ENCODE measurements at regions not wholly inside any gene's neighbourhood (a gene's known extent, or its start where the extent isn't known, plus 50 kb on each side); places are given as distances from the start of the nearest gene placed in this dataset.

DNA sequence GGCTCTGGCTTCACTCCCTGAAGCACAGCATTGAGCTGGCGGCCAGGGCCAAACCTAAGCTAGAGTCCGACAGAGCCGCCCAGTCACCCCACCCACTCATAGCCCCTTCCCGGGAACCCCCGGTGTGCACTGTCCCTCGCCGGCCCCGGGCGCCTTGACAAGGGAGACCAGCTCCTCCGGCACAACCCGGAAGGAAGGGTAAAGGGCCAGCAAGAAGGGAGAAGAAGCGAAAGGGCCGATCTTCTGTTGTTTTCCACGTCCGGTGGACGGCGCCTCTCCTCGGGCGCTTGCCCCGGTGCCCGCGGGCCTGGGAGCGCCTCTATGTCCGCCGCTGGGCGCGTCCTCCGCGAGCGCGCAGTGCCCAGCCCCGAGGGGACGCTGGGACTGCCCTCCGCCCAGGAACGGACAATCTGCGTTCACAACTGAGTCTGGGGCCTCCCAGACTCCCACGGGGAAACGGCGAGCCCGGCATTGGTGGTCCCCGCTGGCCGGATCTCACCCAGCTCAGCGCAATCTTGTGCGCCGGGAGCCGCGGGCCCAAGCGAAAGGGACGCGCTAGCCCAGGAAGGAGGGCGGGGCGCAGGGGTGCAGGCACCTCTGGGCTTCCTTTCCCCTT lies 172.5 kb upstream of the MIR17HG start:
- DNase-seq (ENCODE audit: extremely low read depth in 1 of 2, low read depth in 1 of 2): no peak

DNA sequence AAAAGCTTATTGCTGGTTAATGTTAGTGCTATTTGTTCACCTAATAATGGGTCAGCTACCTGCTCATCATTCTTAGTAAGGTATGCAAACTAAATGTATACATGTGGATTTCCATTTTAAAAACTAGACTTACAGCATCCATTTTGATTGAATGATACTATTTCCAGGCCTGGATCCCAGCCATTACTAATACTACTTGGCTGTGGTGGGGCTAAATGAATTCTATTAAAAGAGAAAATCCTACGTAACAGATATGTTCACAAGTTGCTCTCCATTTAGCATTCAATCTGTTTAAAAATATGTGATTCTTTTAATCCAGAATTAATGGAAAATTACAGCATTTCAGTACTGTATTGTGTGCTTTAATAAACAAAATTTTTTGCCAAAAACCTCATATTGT lies 169.4 kb upstream of the MIR17HG start:
- DNase-seq (ENCODE audit: extremely low read depth in 1 of 2, low read depth in 1 of 2): no peak

DNA sequence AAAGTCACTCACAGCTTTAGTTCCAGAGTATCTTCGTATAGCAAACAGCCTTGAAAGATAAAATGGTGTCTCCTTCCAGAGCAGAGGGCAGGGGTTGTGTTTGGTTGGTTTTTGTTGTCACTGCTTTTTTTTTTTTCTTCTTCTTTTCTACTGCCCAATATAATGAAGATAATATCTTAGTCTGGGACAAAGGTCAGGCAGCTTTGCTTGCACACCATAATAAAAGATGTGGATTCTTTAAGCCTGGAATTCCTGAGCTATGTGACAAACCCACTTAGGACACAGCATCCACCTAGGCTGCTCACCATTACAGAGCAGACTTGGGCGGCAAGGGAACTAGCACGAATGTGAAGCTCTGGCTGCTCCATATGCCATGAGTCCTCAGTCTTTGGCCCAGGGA lies 165.6 kb upstream of the MIR17HG start:
- no peak for DNase-seq (ENCODE audit: extremely low read depth in 1 of 2, low read depth in 1 of 2)

DNA sequence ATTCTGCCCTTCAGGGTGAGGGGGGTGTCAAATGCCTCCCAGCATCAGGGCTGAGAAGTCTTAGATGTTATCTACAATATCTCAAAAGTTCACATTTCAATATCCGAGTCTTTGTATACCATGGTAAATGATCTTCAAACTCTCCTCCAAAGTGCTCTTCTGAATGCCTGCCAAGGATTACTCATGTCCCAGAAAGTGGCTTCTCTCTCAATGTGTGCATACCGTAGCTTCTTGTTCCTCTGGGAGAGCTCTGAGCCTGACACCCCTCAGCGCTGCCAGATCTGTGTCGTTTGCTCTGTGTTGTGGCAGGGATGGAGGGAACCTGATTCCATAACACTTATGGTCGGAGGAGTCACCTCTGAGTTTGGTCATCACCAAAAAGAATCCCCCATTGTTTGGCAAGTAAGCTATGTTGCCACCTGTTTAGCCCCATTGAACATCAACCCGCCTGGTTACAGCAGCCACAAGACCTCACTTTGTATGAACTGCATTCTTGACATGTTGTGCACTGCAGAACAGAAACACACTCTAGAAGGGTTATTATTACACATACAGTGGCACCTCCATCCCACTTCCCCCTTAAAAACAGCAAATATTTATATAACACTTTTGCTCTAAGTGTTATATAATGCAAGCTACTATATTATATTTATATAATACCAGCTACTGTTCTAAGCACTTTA lies 163.1 kb upstream of the MIR17HG start:
- DNase-seq (ENCODE audit: extremely low read depth in 1 of 2, low read depth in 1 of 2): no peak

DNA sequence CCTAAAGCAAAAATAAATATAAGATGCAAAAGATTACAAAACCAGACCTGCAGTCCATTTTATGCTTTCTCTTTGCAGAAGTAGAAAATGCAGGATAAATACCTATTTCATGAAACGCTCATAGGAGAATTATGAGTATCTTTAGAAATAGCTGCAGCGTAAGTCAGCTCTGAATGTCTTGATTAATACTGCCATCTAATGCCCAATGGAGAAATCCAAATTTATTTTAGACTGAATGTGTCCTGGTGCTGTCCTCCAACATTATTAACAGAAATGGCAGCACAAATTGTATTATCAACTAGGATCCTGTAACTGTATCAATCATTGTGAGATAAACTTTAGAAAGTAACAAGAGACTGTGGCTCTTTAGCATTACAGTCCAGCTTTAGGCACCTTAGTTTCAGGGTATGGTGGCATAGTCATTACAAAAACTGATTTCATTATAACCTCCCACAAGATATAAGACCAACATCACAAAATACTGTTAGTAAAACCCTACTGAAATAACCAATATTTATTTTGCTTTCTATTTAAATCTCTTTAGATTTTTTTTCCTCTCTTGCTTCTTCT lies 162.1 kb upstream of the MIR17HG start:
- DNase-seq (ENCODE audit: extremely low read depth in 1 of 2, low read depth in 1 of 2): no peak

DNA sequence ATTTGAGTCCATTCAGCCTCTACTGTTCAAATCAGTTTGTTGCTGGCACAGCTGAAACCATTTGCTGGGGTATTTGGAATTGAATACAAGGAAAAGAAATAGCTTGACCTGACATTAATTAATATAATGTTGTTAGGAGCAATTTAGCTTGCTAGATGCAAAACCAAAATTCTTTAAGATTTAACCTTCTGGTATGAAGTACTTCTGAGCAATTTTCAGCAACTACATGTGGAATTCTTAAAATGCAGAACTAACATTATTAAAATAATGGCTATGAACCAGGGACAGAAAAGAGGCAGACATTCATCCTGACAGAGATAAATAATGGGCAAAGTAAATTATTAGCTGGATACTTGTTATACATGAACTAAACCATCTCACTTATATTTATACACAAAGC lies 160.0 kb upstream of the MIR17HG start:
- DNase-seq (ENCODE audit: extremely low read depth in 1 of 2, low read depth in 1 of 2): no peak

DNA sequence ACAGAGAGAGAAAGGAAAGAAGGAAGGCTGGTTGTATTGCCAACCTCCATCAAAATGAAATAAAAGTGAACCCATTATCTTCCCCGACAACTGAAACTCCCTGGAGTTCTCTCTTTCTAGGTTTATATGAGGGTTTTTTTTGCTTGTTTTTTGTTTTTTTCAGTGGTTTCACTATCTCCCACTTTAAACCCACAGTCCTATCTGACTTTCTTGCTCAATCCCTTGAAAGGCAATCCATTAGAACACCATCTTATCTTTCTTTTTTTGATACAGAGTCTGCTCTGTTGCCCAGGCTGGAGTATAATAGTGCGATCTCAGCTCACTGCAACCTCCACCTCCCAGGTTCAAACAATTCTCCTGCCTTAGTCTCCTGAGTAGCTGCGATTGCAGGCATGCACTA lies 158.0 kb upstream of the MIR17HG start:
- DNase-seq (ENCODE audit: extremely low read depth in 1 of 2, low read depth in 1 of 2): no peak

DNA sequence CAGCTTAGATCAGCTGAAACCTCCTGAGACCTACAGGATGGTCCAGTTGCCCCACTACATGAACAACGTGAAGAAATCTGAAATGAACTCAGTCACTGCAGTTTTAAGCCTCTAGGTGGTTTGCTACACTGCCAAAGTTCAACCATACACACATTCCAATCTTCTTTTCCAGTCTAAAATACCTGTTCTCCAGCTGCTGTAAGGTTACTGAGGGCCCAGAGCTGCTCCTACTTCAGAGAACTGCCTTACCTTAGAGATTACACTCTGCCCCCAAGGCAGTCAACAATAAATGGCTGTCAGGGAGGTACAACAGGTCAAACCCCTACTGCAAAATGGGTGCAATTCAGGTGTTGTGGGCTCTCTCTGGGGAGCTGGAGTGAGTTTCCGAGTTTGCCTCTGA lies 154.1 kb upstream of the MIR17HG start:
- DNase-seq (ENCODE audit: extremely low read depth in 1 of 2, low read depth in 1 of 2): no peak

DNA sequence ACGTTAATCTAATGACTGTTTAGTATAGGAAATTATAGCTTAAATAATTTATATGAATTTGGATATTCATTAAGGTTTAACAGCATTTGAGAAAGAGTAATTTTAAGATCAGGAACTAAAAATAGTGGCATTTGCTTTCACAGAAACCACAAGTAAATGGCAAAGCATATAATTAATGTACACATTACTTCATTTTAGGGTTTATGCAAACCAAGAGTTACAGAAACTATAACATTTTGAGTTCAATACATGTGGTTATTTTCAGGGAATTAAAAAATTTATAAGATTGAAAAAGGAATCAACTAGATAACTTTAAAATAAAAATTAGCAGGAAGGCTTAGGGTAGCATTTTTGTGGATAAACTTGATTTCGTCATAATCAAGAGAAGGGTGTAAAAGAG lies 151.7 kb upstream of the MIR17HG start:
- no peak for DNase-seq (ENCODE audit: extremely low read depth in 1 of 2, low read depth in 1 of 2)

DNA sequence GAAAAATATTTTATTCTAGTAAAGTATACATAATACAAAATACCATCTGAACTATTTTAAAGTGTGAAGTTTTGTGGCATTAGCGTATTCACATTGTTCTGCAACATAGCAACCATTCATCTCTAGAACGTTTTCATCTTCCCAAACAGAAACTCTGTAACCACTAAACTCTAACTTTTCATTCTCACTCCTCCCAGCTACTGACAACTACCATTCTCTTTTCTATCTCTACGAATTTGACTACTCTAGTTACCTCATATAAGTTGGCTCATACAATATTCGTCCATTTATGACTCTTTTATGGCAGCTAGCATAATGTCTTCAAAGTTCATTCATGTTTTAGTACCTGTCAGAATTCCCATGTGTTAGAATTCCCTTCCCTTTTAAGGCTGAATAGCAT lies 150.5 kb upstream of the MIR17HG start:
- no peak for DNase-seq (ENCODE audit: extremely low read depth in 1 of 2, low read depth in 1 of 2)

DNA sequence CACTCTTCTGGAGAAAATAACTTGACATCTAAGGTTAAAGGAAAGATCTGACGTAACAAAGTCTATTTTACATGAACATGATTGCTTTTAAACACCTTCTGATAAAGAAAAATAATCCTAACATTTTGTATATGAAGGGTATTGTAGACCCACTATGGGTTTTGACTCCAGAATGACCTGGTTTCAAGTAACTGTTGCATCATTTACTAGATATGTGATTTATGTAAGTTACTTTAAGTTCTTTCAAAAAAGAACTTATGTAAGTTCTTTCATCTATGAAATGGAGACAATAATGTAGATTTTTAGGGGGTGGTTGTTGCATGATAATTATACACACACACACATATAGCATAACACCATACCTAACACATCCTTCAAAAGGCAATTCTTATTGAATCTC lies 147.6 kb upstream of the MIR17HG start:
- no peak for DNase-seq (ENCODE audit: extremely low read depth in 1 of 2, low read depth in 1 of 2)

DNA sequence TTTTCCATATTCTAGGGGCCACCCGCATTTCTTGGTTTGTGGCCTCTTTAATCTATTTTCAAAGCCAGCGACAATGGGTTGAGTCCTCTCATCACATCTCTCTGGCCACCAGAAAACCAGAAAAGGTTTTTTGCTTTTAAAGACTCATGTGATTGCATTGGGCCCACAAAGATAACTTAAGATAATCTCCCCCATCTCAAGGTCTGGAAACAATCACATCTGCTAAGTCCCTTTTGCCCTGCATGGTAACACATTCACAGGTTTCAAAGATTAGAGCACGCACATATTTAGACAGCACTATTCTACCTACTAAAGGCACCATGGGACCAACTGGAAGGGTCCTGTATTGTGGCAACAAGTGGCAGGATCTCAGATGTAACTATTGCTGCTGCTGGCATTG lies 147.0 kb upstream of the MIR17HG start:
- DNase-seq (ENCODE audit: extremely low read depth in 1 of 2, low read depth in 1 of 2): no peak

DNA sequence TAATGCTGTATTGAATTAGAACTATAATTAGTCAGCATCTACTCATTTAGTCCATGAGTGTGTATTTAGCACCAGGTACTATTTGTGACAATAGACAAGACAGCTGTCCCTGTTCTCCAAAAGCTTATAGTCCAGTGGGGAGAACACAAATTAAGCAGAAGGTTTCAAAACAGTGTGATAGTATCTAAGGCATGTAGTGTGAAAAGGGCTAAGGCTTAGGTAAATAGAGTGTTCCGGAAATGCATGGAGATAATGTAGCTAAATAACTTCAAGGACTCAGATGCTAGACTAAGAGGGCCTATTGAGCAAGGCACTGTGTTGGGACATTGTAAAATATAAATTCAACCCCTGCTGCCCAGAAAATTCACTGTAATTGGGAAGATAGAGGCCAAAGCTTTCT lies 144.1 kb upstream of the MIR17HG start:
- DNase-seq (ENCODE audit: extremely low read depth in 1 of 2, low read depth in 1 of 2): no peak

DNA sequence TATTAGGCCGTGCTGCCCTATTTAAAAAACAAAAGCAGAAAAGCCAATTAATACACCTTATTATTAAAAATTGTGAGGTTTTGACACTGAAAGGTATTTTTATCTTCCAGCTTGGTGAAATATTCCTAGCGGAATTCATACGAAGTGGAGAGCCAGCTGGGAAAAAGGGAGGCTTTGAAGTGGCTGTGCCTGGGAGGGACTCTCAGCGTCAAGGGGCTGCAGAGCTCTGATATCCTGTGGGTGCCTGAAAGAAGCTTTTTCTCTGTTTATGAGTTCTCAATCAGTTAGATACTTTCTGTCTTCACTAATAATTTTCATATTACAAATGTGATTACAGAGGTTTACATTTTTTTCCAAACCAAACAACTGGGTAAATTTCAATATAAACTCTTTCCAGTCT lies 140.2 kb upstream of the MIR17HG start:
- DNase-seq (ENCODE audit: extremely low read depth in 1 of 2, low read depth in 1 of 2): no peak

DNA sequence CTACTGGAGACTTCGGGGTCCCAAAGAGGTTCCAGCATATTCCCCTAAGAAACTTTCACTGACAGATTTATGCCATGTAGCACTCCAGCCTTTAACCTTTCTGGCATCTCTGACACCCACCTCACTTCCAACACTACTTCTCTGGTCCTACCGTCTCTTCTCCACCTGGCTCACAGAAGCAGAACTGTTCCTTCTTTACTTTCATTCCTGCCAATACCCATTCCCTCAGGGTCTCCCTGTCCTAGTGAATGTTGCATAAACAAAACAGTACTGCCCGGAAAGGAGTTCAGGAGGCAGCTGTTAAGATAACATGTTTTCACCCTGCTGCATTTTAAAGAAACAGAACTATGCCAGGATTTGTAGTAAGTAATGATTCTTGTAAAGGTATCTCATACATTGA lies 136.0 kb upstream of the MIR17HG start:
- no peak for DNase-seq (ENCODE audit: extremely low read depth in 1 of 2, low read depth in 1 of 2)

DNA sequence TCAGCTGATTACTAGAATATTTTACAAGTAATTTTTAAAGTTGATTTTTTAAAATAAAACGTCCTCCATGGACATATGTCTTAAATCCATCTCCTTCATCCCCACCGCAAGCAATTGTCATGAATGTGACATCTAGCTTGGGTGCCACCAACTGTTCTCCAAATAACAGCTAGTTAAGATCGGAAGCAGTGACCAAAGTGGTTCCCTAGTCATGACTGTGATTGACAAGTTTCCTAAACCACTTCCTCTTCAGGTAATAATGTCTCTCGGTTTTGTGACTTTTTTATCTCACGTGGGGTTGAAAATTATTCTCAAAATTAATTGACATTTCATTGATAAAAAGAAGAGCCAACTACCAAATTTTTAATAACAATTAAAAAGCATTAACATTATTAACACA lies 135.3 kb upstream of the MIR17HG start:
- no peak for DNase-seq (ENCODE audit: extremely low read depth in 1 of 2, low read depth in 1 of 2)

DNA sequence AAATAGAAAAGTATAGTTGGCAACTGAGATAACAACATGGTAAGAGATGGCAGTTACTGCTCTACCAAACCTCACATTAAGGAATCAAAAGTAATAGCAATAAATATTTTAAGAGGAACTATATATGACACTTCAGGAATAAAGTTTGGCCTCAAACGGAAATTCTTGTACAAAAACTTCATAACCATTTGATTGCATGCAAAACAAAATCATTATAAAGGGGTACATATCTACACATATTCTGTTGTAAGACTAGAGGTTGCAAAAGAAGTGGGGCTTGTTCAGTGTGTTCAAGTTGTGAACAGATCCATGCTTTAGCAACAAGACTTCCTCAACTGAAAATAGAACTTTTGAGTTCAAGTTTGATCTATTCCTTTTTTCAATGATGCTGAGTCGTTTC lies 133.5 kb upstream of the MIR17HG start:
- DNase-seq (ENCODE audit: extremely low read depth in 1 of 2, low read depth in 1 of 2): no peak

DNA sequence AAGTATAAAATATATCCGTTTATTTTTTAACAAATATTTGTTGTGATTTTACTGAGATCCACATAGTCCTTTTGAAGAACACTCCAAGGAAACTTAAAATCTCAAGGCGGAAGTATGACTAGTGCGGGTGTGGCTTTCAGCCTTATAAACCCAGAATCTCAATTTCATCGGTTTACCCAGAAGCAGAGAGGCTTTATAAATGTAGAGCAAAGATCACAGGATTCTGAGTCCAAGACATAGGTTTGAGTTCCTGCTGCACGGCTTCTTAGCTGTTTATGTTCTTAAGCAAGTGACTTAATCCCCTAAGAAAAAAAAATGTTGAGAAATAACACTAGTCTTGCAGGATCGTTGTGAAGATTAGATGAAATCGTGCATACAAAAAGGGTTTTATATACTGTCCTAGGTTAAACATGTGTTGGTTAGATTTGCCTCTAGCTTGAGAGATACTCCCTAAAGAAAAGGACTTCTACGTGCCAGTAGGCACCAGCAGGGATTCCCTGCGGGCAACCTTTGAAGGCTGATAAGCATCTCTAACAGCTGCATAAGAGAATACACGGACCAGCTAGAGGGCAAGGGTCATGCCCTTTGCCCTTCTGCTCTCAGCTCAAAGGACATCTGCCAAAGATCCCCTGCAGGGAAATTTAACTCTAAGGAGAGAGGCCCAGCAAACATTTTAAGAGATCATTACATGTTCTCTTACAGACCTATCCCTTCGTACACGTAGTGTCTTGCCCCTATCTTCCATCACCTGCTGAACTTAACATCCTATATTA lies 130.4 kb upstream of the MIR17HG start:
- DNase-seq (ENCODE audit: extremely low read depth in 1 of 2, low read depth in 1 of 2): no peak

DNA sequence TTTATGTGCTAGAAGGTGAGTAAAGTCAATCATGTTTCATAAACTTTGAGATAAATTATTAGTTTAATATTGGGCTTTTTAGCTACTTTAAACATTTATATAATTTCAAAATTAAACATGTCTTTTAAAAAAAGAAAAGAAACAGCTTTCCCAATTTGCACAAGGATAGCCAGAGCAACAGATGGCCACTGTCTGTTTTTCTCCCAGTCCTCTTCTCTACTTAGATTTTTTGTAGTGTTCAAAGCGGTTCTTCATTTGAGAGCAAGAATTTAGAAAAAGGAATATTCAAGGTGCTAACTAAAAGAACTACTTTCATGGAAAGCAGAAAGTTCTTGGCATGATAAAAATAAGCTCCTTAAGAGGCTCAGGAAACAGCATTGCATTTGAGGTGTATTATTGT lies 128.3 kb upstream of the MIR17HG start:
- DNase-seq (ENCODE audit: extremely low read depth in 1 of 2, low read depth in 1 of 2): no peak

DNA sequence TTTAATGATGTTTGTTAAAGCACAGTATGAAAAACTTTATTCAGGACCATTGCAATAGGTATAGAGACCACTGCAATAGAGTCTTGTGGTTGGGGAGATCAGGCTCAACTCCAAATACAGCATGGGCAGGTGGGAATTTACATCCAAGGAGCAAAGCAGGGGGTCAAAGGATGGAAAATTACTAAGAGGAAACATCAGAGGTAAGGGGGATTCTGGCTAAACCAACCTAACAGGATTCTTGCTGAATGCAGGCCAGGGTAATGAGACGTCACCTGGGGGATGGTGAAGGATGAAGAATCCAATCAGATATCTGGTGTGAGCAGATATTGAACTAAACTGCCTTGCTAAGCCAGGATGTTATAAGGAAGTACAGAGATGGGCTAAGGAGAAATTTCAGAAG lies 126.6 kb upstream of the MIR17HG start:
- no peak for DNase-seq (ENCODE audit: extremely low read depth in 1 of 2, low read depth in 1 of 2)

DNA sequence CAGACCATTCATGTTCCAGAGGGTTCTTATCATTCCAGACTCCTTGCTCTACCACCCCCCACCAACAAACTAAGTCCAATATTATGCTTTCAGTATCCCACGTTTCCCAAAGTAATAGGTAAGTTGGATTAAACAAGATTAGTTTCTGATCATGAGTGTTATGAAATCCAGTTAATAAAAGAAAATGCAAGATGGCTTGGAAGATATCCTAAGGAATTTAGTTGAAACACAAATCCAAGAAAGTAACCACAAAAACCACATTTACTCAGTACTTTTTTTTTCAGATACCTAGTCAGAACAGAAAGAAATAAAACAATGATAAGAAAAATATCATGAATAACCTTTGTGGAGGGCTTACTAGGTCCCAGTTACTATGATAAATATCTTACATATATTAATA lies 119.4 kb upstream of the MIR17HG start:
- no peak for DNase-seq (ENCODE audit: extremely low read depth in 1 of 2, low read depth in 1 of 2)

DNA sequence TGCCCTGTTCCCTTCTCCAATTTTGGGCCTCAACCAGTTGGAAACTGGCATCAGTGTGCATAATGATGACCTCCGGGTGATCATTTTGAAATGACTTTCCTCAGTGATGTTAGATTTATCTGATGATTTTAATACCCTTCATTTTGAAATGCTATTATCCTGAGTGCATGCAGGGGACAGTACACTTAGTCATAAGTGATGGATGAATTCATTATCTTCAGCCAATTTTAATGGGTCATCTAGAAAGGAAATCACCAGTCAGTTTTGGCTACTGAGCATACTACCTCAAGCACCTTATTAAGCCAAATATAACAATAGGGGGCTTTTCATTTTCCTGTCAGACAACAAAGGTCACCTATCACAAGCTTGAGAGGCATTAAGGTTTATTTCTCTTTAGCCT lies 118.5 kb upstream of the MIR17HG start:
- no peak for DNase-seq (ENCODE audit: extremely low read depth in 1 of 2, low read depth in 1 of 2)
